Colonic mucosa (tissue), 4 donors: ENCODE measurements at regions not wholly inside any gene's neighbourhood (a gene's known extent, or its start where the extent isn't known, plus 50 kb on each side); places are given as distances from the start of the nearest gene placed in this dataset.
A peak's percentile ranks its signal among the peaks of the same experiment; 100 is the strongest.

Experiments used
- DNase-seq: peaks from one replicate; pipeline ENCODE4 v3.0.0-alpha.2; 2020
- H3K27ac ChIP-seq: fragments of 200-600 bp; one replicate; pipeline ENCODE4 v1.8.0; 2021
- H3K27me3 ChIP-seq: fragments of 200-600 bp; one replicate; pipeline ENCODE4 v1.8.0; 2021
- H3K36me3 ChIP-seq: fragments of 200-600 bp; one replicate; pipeline ENCODE4 v1.8.0; 2021
- H3K4me1 ChIP-seq: fragments of 200-600 bp; one replicate; pipeline ENCODE4 v1.8.0; 2021; ENCODE audit warnings: mild to moderate bottlenecking
- H3K4me3 ChIP-seq: fragments of 200-600 bp; one replicate; pipeline ENCODE4 v1.8.0; 2021
- H3K9ac ChIP-seq, 2 donors: one replicate each; pipeline ENCODE4 v1.7.0; 2013; ENCODE audit warnings: control low read depth in 2 of 2, low read depth in 2 of 2, low read length in 2 of 2
- H3K9me3 ChIP-seq: fragments of 200-600 bp; one replicate; pipeline ENCODE4 v1.8.0; 2021
- intact Hi-C: fragments of 100-400 bp; cut with DNase I; formaldehyde crosslinking; loops from one replicate; pipeline ENCODE4 v1.14.1; 2022
- TF ChIP-seq, protein P1 (sequence below): fragments of 200-600 bp; IDR thresholded peaks from one replicate; pipeline ENCODE4 v1.8.0; 2022; ENCODE audit warnings: antibody characterized with exemption, mild to moderate bottlenecking
- donor health status: healthy.
- donor health status: DM: no; HTN: no; CAD: no.
- donor health status: DM: no; HTN: no; CAD: no.

DNA sequence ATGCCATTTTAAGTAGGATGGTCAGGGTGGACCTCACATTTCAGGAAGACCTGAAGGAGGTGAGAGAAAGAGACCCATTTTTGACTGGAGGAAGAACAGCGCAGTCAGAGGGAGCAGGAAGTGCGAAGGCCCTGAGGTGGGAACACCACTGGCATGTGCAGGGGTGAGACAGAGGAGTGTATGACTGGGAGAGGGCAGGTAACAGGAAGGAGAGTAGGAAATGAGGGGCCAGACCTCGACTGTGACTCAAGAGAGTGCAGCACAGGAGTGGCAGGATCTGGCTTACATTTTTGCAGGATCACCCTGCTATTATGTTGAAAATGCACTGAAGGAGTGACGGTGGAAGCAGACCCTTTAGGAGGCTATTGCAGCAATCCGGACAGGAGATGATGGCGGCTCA lies 117.7 kb upstream of the CDYL start:
- Histone ChIP-seq H3K4me1 (no peaks in the 10 kb centered on the region), H3K4me3 (no peak overlapping the region), H3K9ac (no peak overlapping the region), H3K27me3 (no peaks in the 10 kb centered on the region), H3K9me3 (no peaks in the 10 kb centered on the region), H3K27ac (no peak overlapping the region), H3K36me3 (no peaks in the 10 kb centered on the region)
- peak; percentile 3 for DNase-seq
- TF ChIP-seq, protein P1, sequence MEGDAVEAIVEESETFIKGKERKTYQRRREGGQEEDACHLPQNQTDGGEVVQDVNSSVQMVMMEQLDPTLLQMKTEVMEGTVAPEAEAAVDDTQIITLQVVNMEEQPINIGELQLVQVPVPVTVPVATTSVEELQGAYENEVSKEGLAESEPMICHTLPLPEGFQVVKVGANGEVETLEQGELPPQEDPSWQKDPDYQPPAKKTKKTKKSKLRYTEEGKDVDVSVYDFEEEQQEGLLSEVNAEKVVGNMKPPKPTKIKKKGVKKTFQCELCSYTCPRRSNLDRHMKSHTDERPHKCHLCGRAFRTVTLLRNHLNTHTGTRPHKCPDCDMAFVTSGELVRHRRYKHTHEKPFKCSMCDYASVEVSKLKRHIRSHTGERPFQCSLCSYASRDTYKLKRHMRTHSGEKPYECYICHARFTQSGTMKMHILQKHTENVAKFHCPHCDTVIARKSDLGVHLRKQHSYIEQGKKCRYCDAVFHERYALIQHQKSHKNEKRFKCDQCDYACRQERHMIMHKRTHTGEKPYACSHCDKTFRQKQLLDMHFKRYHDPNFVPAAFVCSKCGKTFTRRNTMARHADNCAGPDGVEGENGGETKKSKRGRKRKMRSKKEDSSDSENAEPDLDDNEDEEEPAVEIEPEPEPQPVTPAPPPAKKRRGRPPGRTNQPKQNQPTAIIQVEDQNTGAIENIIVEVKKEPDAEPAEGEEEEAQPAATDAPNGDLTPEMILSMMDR, result no peak
- intact Hi-C loops, result no loop called here

DNA sequence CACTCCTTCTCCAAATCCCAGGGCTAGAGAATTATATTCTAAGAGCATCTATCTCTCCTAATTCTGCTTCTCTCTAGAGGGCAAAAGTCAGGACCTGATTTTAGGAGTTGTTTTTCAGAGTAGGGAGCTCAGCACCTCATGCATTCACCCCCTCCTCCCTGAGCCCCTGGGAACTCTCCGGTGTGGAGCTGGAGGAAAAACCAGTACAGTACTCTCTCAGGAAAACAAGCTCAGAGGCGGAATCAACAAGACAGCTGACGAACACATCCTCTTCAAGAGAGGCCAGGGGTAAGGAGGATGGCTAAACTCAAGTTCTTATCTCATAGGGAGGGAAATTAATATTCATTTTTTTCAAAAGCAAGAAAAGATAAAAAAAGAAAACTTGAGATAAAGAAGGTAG lies 120.1 kb upstream of the CDYL start:
- H3K4me1 ChIP-seq, result no peaks in the 10 kb centered on the region
- no peak overlapping the region for H3K27ac ChIP-seq
- H3K27me3 ChIP-seq, result no peaks in the 10 kb centered on the region
- H3K36me3 ChIP-seq, result no peaks in the 10 kb centered on the region
- no peak for DNase-seq
- H3K9ac ChIP-seq, result no peak overlapping the region
- TF ChIP-seq, protein P1, result no peak
- H3K4me3 ChIP-seq, result no peak overlapping the region
- no peaks in the 10 kb centered on the region for H3K9me3 ChIP-seq
- intact Hi-C loops, result no loop called here

DNA sequence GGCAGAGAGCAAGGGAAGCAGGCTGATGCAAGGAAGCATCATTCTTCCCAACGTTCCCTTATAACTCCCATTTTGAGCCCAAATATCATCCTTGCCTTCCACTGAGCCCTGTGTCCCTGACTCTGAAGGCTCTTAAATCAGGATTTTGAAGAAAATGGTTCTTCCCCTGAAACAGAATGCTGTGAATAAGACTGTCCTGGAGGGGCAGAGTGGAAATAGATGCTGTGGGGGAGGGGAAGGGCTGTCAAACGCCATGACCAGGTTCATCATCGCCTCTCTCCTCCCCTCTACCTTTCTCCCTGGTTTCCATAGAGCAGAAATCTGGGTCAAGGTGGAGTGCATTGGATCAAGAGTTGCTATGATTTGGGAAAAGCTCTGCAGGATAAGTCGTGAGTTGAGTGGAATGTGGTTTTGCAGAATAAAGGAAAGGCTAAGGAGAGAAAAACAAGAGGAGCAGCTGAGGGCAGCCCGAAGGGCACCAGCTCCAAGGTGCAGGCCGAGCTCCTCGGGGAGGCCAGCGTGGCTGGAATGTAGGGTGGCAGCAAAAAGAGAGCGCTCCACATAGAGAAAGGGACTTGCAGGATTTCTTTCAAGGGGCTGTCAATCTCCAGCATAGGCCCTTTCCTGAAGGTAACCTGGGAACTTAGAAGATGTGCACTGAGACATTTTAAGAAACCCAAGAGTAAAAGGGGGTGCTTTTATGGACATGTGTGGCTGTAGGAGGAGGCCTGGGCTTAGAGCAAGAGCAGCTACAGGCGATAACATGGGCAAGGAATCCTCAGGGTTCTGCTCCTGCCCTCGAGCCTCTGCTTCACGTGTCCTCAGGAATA lies 120.8 kb upstream of the CDYL start:
- no peak for DNase-seq
- H3K4me3 ChIP-seq, result no peak overlapping the region
- intact Hi-C loops, result no loop called here

DNA sequence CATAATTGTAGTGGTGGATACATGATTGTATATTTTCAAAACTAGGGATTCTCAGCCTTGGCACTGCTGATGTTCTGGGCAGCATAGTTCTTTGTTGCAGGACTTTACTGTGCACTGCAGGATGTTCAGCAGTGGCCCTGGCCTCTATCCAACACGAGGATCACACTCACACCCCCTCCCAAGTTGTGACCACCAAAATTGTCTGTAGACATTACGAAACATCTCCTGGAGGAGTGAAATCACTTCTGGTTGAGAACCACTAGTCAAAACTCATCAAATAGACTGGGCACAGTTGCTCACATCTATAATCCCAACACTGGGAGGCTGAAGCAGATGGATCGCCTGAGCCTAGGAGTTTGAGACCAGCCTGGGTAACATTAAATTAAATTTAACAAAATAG lies 123.1 kb upstream of the CDYL start:
- TF ChIP-seq, protein P1, result no peak
- no peaks in the 10 kb centered on the region for H3K36me3 ChIP-seq
- no peaks in the 10 kb centered on the region for H3K27me3 ChIP-seq
- H3K9ac ChIP-seq, result no peak overlapping the region
- no peaks in the 10 kb centered on the region for H3K9me3 ChIP-seq
- intact Hi-C loops, result no loop called here
- H3K27ac ChIP-seq, result no peak overlapping the region
- DNase-seq, result no peak
- no peaks in the 10 kb centered on the region for H3K4me1 ChIP-seq
- H3K4me3 ChIP-seq, result no peak overlapping the region

More for the DNA sequence above, 120.8 kb upstream of the CDYL start:
- Histone ChIP-seq H3K4me1 (no peaks in the 10 kb centered on the region), H3K27me3 (no peaks in the 10 kb centered on the region), H3K36me3 (no peaks in the 10 kb centered on the region), H3K9me3 (no peaks in the 10 kb centered on the region), H3K9ac (no peak overlapping the region), H3K27ac (no peak overlapping the region)
- TF ChIP-seq, protein P1, result no peak

DNA sequence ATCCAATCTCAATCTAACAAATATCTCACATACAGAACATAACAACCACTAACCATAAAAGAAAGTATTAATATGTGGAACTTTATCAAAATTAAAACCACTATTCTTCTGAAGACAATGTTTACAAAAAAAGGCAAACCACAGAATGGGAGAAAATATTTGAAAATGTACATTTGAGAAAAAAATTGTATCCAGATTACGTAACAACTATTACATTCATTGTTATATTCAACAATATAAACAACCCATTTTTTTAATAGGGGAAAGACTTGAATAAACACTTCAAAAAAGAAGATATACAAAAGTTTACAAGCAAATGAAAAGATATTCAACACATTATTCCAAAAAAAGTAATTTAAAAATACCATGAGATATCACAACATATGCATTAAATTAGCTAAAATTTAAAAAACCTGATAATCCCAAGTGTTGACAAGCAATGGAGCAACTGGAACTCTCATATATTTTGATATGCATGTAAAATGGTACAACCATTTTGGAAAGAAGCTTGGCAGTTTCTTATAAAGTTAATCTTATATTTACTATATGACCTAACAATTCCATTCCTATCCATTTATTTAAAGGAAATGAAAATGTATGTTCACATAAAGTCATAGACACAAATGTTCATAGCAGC lies 124.3 kb upstream of the CDYL start:
- DNase-seq, result no peak
- H3K27me3 ChIP-seq, result no peaks in the 10 kb centered on the region
- no peak overlapping the region for H3K27ac ChIP-seq
- no peak overlapping the region for H3K4me3 ChIP-seq
- H3K9me3 ChIP-seq, result no peaks in the 10 kb centered on the region
- intact Hi-C loops, result no loop called here
- TF ChIP-seq, protein P1, result no peak
- H3K4me1 ChIP-seq, result peaks cover 3% of the 10 kb centered on the region
- no peak overlapping the region for H3K9ac ChIP-seq
- no peaks in the 10 kb centered on the region for H3K36me3 ChIP-seq
